Body of pancreas (tissue), 4 donors: ENCODE measurements at regions not wholly inside any gene's neighbourhood (a gene's known extent, or its start where the extent isn't known, plus 50 kb on each side); places are given as distances from the start of the nearest gene placed in this dataset.

Experiments used
- ATAC-seq: fragments of 150-250 bp; one replicate; pipeline ENCODE4 v1.9.1; 2016
- DNase-seq, 4 donors: peaks; one replicate each; pipeline ENCODE4 v3.0.0-alpha.2; 2019
- H3K27ac ChIP-seq, 4 donors: fragments of 200-600 bp; sonication (generic); 1 replicate in 3 of 4; 2 replicates in 1 of 4; pipeline versions ENCODE4 v1.5.1 to v1.6.1; 2016 to 2019; ENCODE audit warnings: mild to moderate bottlenecking in 1 of 4, mixed read lengths in 1 of 4, moderate library complexity in 1 of 4
- H3K27me3 ChIP-seq, 2 donors: fragments of 200-600 bp; sonication (generic); one replicate each; pipeline ENCODE4 v1.6.0; 2016; ENCODE audit warnings: mild to moderate bottlenecking in 1 of 2
- H3K36me3 ChIP-seq, 2 donors: fragments of 200-600 bp; sonication (generic); replicated peaks in 1 of 2; 2 replicates each; pipeline ENCODE4 v1.5.1; 2016; ENCODE audit warnings: low read depth in 2 of 2; ENCODE audit not compliant: insufficient read depth in 1 of 2
- H3K4me1 ChIP-seq: fragments of 200-600 bp; sonication (generic); one replicate; pipeline ENCODE4 v1.6.0; 2016
- H3K4me3 ChIP-seq, 2 donors: fragments of 200-600 bp; sonication (generic); 1 replicate in 1 of 2; 2 replicates in 1 of 2; pipeline ENCODE4 v1.5.1; 2016 to 2019
- H3K9me3 ChIP-seq, 3 donors: fragments of 200-600 bp; sonication (generic); 1 replicate in 2 of 3; 2 replicates in 1 of 3; pipeline ENCODE4 v1.5.1; 2016
- CTCF ChIP-seq, 7 experiments: fragments of 450-650 bp in 4 of 7; fragments of 200-600 bp in 3 of 7; sonication (generic) in 3 of 7; IDR thresholded peaks; one replicate each; pipeline ENCODE4 v1.5.1; 2016 to 2019; ENCODE audit warnings: antibody characterized with exemption in 7 of 7
- POLR2A ChIP-seq, 3 donors: fragments of 450-650 bp; IDR thresholded peaks; one replicate each; pipeline ENCODE4 v1.6.1; 2016; ENCODE audit warnings: antibody characterized with exemption in 3 of 3, mild to moderate bottlenecking in 2 of 3
- WGBS, 2 donors: methylation state at CpG; one replicate each; pipeline ENCODE4 v1.1.5; 2017; 5-methylcytosine and 5-hydroxymethylcytosine counted together
- intact Hi-C: fragments of 100-400 bp; cut with DNase I; formaldehyde crosslinking; loops from one replicate; pipeline ENCODE4 v1.15.1; 2023

DNA sequence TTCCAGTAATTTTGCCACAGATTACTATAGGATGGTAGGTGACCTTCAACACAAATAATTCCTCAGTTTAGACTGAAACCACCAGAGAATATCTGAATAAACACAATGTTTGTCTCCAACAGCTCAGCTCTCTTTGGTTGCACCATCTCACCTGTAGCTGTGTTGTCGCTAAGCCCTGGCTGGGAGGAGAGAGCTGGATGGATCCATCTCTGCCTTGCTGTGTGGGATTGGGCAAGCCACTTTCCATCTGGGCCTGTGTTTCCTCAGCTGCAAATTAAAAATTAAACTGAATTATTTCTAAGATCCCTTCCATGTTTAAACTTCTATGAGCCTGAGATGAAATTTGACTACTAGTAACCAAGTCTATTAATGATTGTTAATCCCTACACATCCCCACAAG lies 310.2 kb downstream of the FBXW7 start:
- TF ChIP-seq CTCF (IDR thresholded peaks at IDR 0.05) = no peak
- TF ChIP-seq POLR2A (IDR thresholded peaks at IDR 0.05) = no peak
- H3K4me1 ChIP-seq = no peaks in the 10 kb centered on the region
- no peak overlapping the region for H3K4me3 ChIP-seq
- intact Hi-C loops = no loop called here
- no peaks in the 10 kb centered on the region for H3K27me3 ChIP-seq
- no peak overlapping the region for H3K27ac ChIP-seq
- no peaks in the 10 kb centered on the region for H3K36me3 ChIP-seq
- DNase-seq = no peak
- no peaks in the 10 kb centered on the region for H3K9me3 ChIP-seq
- no peak for ATAC-seq
- WGBS, 2 donors = 90 to 100% methylated on average over 1 of the region's 1 CpG

- no peaks in the 10 kb centered on the region for H3K36me3 ChIP-seq
- H3K27me3 ChIP-seq = no peaks in the 10 kb centered on the region
- no peak for ATAC-seq
- TF ChIP-seq POLR2A (IDR thresholded peaks at IDR 0.05) (no peak), CTCF (IDR thresholded peaks at IDR 0.05) (no peak)
- no peak overlapping the region for H3K4me3 ChIP-seq
- H3K4me1 ChIP-seq = no peaks in the 10 kb centered on the region
- intact Hi-C loops = no loop called here
- H3K27ac ChIP-seq = no peak overlapping the region
- no peaks in the 10 kb centered on the region for H3K9me3 ChIP-seq
- DNase-seq = no peak
- WGBS, 2 donors = 82 to 83% methylated on average over 6 of the region's 6 CpGs
These were observed 311.0 kb downstream of the FBXW7 start for GRCh38 chr4:152224721-152225420.

DNA sequence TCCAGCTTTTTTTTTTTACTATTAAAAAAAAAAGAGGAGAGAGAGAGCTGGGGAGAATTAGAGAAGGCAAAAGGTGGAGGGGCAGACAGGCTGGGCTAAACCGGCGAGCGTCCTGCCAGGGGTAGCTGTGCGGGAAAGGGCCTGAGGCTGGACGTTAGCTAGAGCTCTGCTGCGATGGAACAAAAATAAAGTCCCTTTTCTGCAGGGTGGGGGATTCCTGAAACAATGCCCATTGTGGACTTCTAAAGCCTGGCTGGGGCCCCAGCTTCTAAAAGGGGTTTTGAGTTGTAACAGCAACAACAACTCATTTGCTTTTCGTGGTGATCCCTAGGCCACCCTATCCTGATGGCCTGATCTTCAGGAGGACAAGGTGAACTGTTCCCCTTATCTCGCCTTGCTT lies 311.7 kb downstream of the FBXW7 start:
- no peaks in the 10 kb centered on the region for H3K36me3 ChIP-seq
- 86 to 88% methylated on average over 8 of the region's 8 CpGs for WGBS, 2 donors
- no peak for ATAC-seq
- no peaks in the 10 kb centered on the region for H3K27me3 ChIP-seq
- H3K4me1 ChIP-seq = no peaks in the 10 kb centered on the region
- no peak for DNase-seq
- no peak overlapping the region for H3K4me3 ChIP-seq
- H3K9me3 ChIP-seq = no peaks in the 10 kb centered on the region
- TF ChIP-seq CTCF (IDR thresholded peaks at IDR 0.05) (no peak), POLR2A (IDR thresholded peaks at IDR 0.05) (no peak)
- H3K27ac ChIP-seq = no peak overlapping the region
- intact Hi-C loops = no loop called here

DNA sequence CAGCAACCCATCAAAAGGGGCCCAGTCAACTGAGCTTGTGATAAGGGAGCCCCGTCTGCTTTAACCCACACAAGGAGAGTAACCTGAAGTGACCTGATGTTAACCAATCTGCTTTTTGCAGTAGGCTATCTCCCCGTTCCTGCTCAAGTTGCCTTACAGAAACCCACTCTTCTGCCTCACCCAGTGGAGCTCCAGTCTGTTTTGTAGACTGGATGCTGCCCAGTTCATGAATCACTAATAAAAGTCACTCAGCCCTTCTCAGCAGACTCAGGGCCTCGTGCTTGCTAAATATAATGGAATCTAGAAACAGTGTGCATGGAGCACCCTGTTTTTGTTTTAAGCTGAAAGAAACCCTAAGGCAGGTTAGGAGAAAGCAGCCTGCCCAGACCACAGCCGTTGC lies 312.3 kb downstream of the FBXW7 start:
- WGBS, 2 donors = 83 to 89% methylated on average over 4 of the region's 4 CpGs
- Histone ChIP-seq H3K9me3 (no peaks in the 10 kb centered on the region), H3K36me3 (no peaks in the 10 kb centered on the region), H3K27me3 (no peaks in the 10 kb centered on the region), H3K4me1 (no peaks in the 10 kb centered on the region), H3K27ac (no peak overlapping the region), H3K4me3 (no peak overlapping the region)
- intact Hi-C loops = no loop called here
- no peak for TF ChIP-seq POLR2A (IDR thresholded peaks at IDR 0.05)
- no peak for TF ChIP-seq CTCF (IDR thresholded peaks at IDR 0.05)
- DNase-seq (no peak), ATAC-seq (no peak)

GRCh38 chr4:152221816-152222516 lies 313.9 kb downstream of the FBXW7 start:
- intact Hi-C loops = no loop called here
- WGBS, 2 donors = 82 to 85% methylated on average over 10 of the region's 10 CpGs
- no peak for DNase-seq
- H3K36me3 ChIP-seq = no peaks in the 10 kb centered on the region
- no peak overlapping the region for H3K4me3 ChIP-seq
- H3K9me3 ChIP-seq = no peaks in the 10 kb centered on the region
- no peaks in the 10 kb centered on the region for H3K4me1 ChIP-seq
- ATAC-seq = no peak
- no peaks in the 10 kb centered on the region for H3K27me3 ChIP-seq
- no peak overlapping the region for H3K27ac ChIP-seq
- TF ChIP-seq POLR2A (IDR thresholded peaks at IDR 0.05) (no peak), CTCF (IDR thresholded peaks at IDR 0.05) (no peak)
